Tibial nerve (tissue), 4 donors: ENCODE measurements at regions not wholly inside any gene's neighbourhood (a gene's known extent, or its start where the extent isn't known, plus 50 kb on each side); places are given as distances from the start of the nearest gene placed in this dataset.

Experiments
- CTCF ChIP-seq, 5 experiments: fragments of 200-600 bp in 3 of 5; fragments of 450-650 bp in 2 of 5; sonication (generic) in 3 of 5; IDR thresholded peaks; one replicate each; pipeline ENCODE4 v1.5.1; 2016 to 2019; ENCODE audit warnings: antibody characterized with exemption in 5 of 5, mild to moderate bottlenecking in 3 of 5, moderate library complexity in 2 of 5
- EP300 ChIP-seq, 2 donors: sonication (generic); formaldehyde crosslinking; IDR thresholded peaks; one replicate each; pipeline ENCODE4 v1.6.1; 2017; ENCODE audit warnings: antibody characterized with exemption in 2 of 2, mild to moderate bottlenecking in 1 of 2
- POLR2A ChIP-seq, 2 donors: fragments of 450-650 bp; IDR thresholded peaks; one replicate each; pipeline ENCODE4 v1.6.1; 2017; ENCODE audit warnings: antibody characterized with exemption in 2 of 2, mild to moderate bottlenecking in 2 of 2, moderate library complexity in 2 of 2

DNA sequence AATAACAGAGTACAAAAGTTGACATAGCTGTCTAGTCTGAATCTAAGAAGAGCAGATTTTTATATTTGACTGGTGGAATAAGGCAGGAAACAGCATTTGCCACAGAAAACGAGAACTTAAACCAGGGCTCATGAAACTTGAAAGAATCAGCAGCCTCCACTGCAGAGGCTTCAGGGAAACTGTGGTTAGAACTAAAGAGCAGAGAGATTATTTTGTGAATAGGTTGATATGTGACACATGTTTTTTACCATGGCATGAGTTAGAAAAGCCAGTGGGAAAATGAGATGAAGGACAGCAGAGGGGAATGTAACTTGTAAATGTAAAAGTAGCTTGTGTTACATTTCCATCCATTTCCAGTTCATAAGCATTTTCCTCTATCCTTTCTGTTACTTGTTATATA lies 63.7 kb upstream of the CAMK2D start:
- TF ChIP-seq CTCF (IDR thresholded peaks at IDR 0.05), result no peak
- TF ChIP-seq POLR2A (IDR thresholded peaks at IDR 0.05), result no peak
- TF ChIP-seq EP300 (IDR thresholded peaks at IDR 0.05), result no peak
